Nephron progenitor cell (in vitro differentiated cells): ENCODE measurements at regions not wholly inside any gene's neighbourhood (a gene's known extent, or its start where the extent isn't known, plus 50 kb on each side); places are given as distances from the start of the nearest gene placed in this dataset.
"Not testable (repeated sequence)": the region's sequence is repeated elsewhere in the genome, so short reads cannot be mapped to it uniquely, and the experiment has no call there.

ENCODE experiments used
- DNase-seq: peaks from one replicate; pipeline ENCODE4 v3.0.0; 2021
- H3K27ac Mint-ChIP-seq: 2 replicates; pipeline ENCODE4 v1.8.0; 2021; ENCODE audit warnings: mild to moderate bottlenecking, moderate library complexity, mixed read lengths
- H3K27me3 Mint-ChIP-seq: 2 replicates; pipeline ENCODE4 v1.8.0; 2021; ENCODE audit warnings: mild to moderate bottlenecking, low read depth, mixed read lengths; ENCODE audit not compliant: poor library complexity
- H3K36me3 Mint-ChIP-seq: 2 replicates; pipeline ENCODE4 v1.8.0; 2021; ENCODE audit warnings: low read depth, mixed read lengths
- H3K4me1 Mint-ChIP-seq: 2 replicates; pipeline ENCODE4 v1.8.0; 2021; ENCODE audit warnings: mixed read lengths
- H3K4me3 Mint-ChIP-seq: 2 replicates; pipeline ENCODE4 v1.8.0; 2021; ENCODE audit warnings: mild to moderate bottlenecking, moderate library complexity, mixed read lengths
- H3K9me3 Mint-ChIP-seq: 2 replicates; pipeline ENCODE4 v1.8.0; 2021; ENCODE audit warnings: mild to moderate bottlenecking, moderate library complexity, mixed read lengths
- TF ChIP-seq, protein P1 (sequence below): fragments of 200-600 bp; sonication (generic); IDR thresholded peaks from 2 replicates; pipeline ENCODE4 v1.5.0; 2021; ENCODE audit warnings: antibody characterized with exemption

DNA sequence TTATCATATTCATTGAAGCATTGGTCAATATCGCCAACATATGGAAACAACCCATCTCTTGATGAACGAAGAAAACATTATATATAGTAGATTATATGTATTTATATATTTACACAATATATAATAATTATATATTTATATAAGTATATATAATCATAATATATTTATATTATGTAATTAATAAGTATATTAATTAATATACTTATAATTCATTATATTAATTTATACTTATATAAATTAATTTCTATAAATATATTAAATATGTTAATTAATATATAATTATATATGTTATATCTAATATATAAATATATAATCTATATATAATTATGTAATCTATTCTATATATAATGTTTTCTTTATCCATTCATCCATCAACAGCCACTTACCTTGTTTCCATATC lies 69.0 kb upstream of the SRD5A3 start:
- TF ChIP-seq, protein P1, sequence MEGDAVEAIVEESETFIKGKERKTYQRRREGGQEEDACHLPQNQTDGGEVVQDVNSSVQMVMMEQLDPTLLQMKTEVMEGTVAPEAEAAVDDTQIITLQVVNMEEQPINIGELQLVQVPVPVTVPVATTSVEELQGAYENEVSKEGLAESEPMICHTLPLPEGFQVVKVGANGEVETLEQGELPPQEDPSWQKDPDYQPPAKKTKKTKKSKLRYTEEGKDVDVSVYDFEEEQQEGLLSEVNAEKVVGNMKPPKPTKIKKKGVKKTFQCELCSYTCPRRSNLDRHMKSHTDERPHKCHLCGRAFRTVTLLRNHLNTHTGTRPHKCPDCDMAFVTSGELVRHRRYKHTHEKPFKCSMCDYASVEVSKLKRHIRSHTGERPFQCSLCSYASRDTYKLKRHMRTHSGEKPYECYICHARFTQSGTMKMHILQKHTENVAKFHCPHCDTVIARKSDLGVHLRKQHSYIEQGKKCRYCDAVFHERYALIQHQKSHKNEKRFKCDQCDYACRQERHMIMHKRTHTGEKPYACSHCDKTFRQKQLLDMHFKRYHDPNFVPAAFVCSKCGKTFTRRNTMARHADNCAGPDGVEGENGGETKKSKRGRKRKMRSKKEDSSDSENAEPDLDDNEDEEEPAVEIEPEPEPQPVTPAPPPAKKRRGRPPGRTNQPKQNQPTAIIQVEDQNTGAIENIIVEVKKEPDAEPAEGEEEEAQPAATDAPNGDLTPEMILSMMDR, result no peak
- Mint-ChIP-seq H3K36me3 (peaks cover 7% of the 10 kb centered on the region), H3K27ac (no peak overlapping the region), H3K9me3 (peaks cover 31% of the 10 kb centered on the region), H3K4me3 (no peak overlapping the region), H3K4me1 (no peaks in the 10 kb centered on the region), H3K27me3 (peaks cover 17% of the 10 kb centered on the region)
- no peak for DNase-seq

DNA sequence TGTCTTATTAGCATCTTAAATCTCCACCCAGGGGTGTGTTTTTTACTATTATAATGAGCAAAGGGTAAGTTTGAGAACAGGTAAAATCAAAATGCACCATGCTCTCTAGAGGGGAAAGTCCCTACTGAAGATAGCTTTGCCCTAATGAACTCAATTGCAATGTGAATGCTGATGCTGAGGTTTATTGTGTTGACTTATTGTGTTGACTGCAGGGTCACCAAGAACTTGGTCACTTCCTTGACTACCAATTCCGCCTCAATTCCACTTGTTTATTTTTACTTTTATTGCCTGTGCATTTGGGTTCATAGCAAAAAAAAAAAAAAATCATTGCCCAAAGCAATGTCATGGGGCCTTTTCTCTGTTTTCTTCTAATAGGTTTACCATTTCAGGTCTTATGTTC lies 67.7 kb upstream of the SRD5A3 start:
- no peak for DNase-seq
- Mint-ChIP-seq H3K27me3 (peaks cover 18% of the 10 kb centered on the region), H3K4me3 (no peak overlapping the region), H3K27ac (no peak overlapping the region), H3K4me1 (no peaks in the 10 kb centered on the region), H3K9me3 (peaks cover 44% of the 10 kb centered on the region), H3K36me3 (peaks cover 17% of the 10 kb centered on the region)
- TF ChIP-seq, protein P1, result no peak

DNA sequence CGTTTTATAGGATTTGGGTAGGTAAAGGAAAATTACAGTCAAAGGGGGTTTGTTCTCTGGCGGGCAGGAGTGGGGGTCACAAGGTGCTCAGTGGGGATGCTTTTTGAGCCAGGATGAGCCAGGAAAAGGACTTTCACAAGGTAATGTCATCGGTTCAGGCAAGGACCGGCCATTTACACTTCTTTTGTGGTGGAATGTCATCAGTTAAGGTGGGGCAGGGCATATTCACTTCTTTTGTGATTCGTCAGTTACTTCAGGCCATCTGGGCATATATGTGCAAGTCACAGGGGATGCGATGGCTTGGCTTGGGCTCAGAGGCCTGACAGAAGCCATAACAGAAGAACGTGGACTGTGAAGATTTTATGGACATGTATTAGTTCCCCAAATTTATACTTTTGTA lies 65.6 kb upstream of the SRD5A3 start:
- Mint-ChIP-seq H3K27me3 (peaks cover 22% of the 10 kb centered on the region), H3K9me3 (peaks cover 64% of the 10 kb centered on the region), H3K36me3 (peaks cover 30% of the 10 kb centered on the region)
- not testable (repeated sequence) for H3K4me1 Mint-ChIP-seq, DNase-seq, H3K27ac Mint-ChIP-seq, H3K4me3 Mint-ChIP-seq

DNA sequence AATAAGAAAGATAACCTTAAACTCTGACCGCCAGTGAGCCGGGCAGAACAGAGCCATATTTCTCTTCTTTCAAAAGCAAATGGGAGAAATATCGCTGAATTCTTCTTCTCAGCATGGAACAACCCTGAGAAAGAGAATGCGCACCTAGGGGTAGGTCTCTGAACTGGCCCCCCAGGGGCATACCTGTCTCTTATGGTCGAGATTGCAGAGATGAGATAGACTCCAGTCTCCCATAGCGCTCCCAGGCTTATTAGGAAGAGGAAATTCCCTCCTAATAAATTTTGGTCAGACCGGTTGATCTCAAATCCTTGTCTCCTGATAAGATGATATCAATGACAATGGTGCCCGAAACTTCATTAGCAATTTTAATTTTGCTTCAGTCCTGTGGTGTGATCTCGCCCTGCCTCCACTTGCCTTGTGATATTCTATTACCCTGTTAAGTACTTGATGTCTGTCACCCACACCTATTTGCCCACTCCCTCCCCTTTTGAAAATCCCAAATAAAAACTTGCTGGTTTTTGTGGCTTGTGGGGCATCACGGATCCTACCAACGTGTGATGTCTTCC lies 64.8 kb upstream of the SRD5A3 start:
- H3K4me1 Mint-ChIP-seq, DNase-seq, H3K4me3 Mint-ChIP-seq, H3K27ac Mint-ChIP-seq: not testable (repeated sequence)
- Mint-ChIP-seq H3K9me3 (peaks cover 70% of the 10 kb centered on the region), H3K36me3 (peaks cover 30% of the 10 kb centered on the region), H3K27me3 (peaks cover 22% of the 10 kb centered on the region)

DNA sequence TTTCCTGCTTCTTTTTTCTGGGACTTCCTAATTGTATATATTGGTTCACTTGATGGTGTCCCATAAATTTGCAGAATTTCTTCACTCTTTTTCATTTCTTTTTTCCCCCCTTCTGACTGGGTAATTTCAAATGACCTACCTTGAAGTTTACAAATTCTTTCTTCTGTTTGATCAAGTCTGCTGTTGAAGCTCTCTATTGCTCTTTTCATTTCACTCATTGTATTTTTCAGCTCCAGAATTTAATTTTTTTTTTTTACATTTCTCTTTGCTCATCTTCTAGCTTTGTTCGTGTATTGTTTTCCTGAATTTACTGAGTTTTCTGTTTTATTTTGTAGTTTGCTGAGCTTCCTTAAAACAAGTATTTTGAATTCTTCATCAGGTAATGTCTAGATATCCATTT lies 61.7 kb upstream of the SRD5A3 start:
- peaks cover 71% of the 10 kb centered on the region for H3K9me3 Mint-ChIP-seq
- TF ChIP-seq, protein P1, result no peak

DNA sequence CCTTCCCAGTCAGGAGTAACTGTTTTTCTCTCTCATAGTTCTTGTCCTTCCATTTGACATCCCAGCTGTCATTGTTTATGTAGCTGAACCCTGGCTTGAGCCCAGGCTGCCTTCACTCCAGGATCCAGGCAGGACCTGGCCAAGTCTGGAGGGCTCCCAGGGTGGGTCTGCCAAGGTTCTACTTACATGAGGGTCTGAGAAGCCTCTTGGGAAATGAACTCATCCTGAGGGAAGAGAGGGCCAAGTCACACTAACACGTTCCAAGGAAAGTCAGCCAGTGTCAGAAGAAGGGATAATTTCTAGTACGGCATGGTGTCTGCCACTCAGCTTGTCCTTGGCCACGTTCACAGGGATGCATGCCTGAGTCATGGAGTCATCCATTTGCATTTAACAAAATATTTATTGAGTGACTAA lies 54.8 kb upstream of the SRD5A3 start:
- no peak for DNase-seq
- no peak overlapping the region for H3K4me3 Mint-ChIP-seq
- peaks cover 5% of the 10 kb centered on the region for H3K9me3 Mint-ChIP-seq
- TF ChIP-seq, protein P1, result no peak
- H3K36me3 Mint-ChIP-seq, result no peaks in the 10 kb centered on the region
- peaks cover 9% of the 10 kb centered on the region for H3K4me1 Mint-ChIP-seq
- no peaks in the 10 kb centered on the region for H3K27me3 Mint-ChIP-seq
- no peak overlapping the region for H3K27ac Mint-ChIP-seq

More for the DNA sequence above, 61.7 kb upstream of the SRD5A3 start:
- peaks cover 30% of the 10 kb centered on the region for H3K36me3 Mint-ChIP-seq
- no peak overlapping the region for H3K4me3 Mint-ChIP-seq
- peaks cover 22% of the 10 kb centered on the region for H3K27me3 Mint-ChIP-seq
- no peak for DNase-seq
- no peak overlapping the region for H3K27ac Mint-ChIP-seq
- H3K4me1 Mint-ChIP-seq, result no peaks in the 10 kb centered on the region

DNA sequence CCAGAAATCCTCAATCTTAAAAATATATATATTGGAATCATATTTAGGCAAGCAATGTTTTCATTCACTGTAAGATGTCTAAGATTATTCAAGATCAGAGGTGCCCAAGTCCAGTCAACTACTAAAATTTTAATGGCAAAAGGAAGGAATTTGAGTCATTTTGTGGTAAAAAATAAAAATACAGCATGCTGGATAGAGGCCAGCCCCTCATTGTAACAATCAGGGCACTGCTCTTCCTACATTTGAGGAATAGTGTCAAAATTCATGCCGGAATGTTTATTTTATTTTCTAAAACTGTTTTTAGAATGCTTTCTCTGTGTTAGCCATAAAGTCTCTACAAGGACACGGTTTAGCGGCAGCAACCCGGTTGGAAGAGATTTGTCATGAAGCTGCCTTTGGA lies 49.9 kb upstream of the SRD5A3 start:
- Mint-ChIP-seq H3K27ac (no peak overlapping the region), H3K36me3 (peaks cover 7% of the 10 kb centered on the region), H3K9me3 (peaks cover 30% of the 10 kb centered on the region), H3K4me3 (no peak overlapping the region), H3K4me1 (peaks cover 7% of the 10 kb centered on the region), H3K27me3 (peaks cover 4% of the 10 kb centered on the region)
- TF ChIP-seq, protein P1, result no peak
- DNase-seq, result no peak
